IPS DF 19.7 (cell line): ENCODE measurements at regions not wholly inside any gene's neighbourhood (a gene's known extent, or its start where the extent isn't known, plus 50 kb on each side); places are given as distances from the start of the nearest gene placed in this dataset.
"Not testable (repeated sequence)": the region's sequence is repeated elsewhere in the genome, so short reads cannot be mapped to it uniquely, and the experiment has no call there.

Source experiments
- DNase-seq: peaks from one replicate; pipeline ENCODE4 v3.0.0-alpha.2; 2013; ENCODE audit warnings: low read depth, low spot score

DNA sequence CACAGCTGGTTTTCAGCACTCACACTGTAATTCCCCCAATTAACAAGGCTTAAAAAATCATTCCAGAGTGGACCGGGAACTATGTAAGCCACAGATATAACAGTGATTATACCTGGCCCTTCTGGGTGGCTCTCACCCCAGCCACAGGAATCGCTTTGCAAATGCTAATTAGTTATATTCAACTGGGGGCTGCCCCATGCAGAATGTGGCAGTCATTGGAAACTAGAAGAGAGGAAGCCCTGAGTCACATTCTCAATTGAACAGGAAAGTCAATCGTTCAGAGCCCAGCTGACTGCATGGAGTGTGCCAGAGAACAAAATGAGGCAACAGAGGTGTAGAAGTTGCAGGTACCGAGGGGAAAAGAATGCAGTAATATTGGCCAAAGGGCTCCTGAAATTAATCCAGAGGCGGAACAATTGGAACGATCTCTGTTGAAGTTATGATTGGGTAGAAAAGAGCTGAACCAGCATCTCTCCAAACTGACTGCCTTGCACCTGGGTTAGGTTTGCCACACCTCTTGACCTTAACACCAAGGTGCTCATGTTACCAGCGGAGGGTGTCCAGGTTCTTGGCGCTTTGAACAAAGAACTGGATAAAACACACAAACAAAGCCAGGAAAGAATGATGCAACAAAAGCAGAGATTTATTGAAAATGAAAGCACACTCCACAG is 909.7 kb upstream of the AUTS2 start:
- DNase-seq, result no peak

GRCh38 chr7:68689087-68689433 is 909.2 kb upstream of the AUTS2 start:
- DNase-seq, result no peak

DNA sequence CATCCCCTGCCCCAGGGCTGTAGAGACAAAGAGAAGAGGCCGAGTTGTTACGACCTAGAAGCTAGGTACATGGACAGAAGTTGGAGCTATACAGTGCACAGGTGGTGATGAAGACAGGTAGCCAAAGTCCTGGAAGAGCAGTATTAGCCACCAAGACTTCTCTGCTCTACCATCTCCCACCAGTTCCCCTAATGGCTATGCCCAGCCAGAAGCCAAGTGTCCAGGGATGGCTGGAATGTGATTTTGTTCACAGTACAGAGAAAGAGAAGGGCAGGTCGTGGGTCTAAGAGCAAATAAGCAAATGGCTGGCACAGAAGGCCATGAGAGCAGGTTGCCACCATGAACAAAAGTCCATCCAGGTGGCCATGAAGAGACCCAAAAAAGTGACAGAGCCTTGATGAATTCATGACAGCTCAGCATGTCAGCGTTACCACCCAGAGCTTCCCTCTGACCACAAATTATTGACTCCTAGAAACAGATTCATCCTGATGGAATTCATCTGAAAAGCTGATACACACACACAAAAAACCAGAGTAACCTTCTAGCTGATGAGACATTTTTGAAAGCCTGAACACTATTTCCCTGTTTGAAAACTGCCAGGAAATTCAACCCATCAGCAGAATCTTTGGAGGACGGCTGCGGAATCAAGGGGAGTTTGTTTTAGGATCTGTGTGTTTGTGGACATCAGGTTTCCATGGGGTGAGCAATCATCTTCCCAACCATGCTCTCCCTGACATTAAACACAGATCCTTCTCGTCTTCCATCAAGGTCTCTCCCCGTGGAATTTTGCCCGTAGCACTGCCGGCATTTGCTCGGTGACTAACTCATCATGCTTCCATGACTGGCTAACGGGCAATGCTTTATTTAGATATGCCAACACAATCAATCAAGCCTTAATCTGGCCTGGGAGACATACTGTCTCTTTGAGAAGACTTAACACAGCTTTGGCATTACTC is 906.7 kb upstream of the AUTS2 start:
- DNase-seq, result no peak

- no peak for DNase-seq
Measured at GRCh38 chr7:68692511-68692910, 905.8 kb upstream of the AUTS2 start.

GRCh38 chr7:68694656-68695055 is 903.6 kb upstream of the AUTS2 start:
- no peak for DNase-seq

DNA sequence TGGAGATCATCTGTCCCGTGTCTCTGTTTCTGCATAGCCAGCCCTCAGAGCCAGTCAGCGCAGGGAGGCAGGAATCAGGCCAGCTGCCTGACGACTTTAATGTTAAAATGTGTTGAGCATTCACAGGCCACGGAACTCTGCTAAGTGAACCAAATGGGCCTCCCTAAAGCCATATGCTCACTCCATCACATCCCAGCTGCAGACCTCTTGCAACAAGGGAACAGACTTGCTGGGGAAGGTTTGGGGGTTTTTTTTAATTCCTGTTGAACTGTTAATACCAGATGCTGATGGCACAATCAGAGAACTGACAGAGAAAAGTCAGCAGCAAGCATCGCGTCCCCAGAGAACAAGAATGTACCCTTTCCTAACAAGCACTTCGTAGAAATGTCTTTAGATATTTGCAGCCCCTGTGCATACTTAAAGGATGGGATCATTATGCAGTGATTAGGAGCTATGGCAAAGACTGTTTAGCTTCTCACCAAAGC is 900.4 kb upstream of the AUTS2 start:
- no peak for DNase-seq

- no peak for DNase-seq
Measured at GRCh38 chr7:68699090-68699711, 899.1 kb upstream of the AUTS2 start.

DNA sequence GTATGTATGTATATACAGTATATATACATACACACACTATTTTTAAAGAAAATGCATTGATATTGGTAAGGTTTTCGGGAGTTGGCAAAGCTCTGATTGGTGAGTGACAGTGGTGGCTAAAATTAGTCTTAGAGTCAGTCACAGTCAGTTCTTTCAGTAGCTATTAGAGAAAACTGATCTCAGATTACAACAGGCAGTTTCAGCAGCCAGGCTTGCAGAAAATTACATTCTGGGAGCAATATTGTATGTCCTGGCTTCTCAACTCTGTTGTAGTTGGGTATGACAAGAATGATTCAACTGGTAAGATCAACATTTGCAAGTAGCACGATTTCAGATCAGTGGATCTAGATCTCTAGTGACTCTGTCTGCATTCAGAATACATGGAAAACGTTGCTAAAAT is 897.9 kb upstream of the AUTS2 start:
- DNase-seq, result no peak

DNA sequence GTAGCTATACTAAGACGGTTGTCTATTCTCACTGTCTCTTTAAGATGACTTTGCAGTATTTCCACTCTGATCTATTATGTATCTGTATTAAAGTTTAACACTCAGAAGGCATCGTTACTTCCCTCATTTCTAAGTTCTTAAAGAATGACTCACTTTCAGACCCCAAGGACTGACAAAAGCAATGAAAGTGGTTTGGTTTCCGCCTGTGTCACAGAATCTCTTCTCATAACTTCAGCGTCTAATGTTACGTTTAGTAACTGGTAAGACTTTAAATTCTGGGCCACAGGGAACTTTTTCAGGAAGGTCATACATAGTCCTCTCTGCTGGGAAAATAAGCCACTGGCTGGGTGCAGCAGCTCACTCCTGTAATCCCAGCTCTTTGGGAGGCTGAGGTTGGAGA is 892.0 kb upstream of the AUTS2 start:
- DNase-seq, result no peak

DNA sequence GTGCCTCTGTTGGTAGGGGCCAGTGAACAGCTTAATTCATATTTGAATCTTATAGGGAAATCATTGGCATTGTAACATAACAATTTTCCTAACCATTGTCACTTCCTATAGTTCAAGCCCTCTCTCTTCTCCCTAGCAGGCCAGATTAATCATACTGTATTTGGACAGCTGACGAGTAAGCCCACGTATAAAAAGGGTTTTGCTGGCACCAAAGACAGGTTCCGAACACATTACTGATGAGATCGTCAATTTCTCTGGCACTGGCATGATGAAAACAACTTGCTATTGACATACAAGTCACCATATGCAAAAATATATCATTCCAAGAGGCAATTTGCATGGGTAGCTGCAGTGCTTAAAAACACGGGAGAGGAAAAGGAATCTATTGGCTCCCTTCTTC is 891.1 kb upstream of the AUTS2 start:
- DNase-seq, result no peak

- DNase-seq, result no peak
Measured at GRCh38 chr7:68707958-68708357, 890.3 kb upstream of the AUTS2 start.

DNA sequence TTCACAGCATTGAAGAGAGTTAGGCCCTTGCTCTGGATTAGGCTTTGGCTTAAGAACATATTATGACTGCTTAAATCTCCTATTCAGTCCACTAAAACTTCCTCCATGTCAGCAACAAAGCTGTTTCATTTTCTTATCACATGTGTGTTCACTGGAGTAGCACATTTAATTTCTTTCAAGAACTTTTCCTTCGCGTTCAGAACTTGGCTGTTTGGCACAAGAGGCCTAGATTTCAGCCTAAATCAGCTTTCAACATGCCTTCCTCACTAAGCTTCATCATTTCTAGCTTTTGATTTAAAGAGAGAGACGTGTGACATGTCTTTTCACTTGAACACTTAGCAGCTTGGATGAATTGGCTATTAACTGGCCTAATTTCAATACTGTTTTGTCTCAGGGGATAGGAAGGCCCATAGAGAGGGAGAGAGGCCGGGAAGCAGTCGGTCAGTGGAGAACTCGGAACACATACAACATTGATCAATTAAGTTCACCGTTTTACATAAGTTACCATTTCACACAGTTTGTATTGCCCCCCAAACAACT is 885.2 kb upstream of the AUTS2 start:
- DNase-seq, result no peak

- not testable (repeated sequence) for DNase-seq
Measured at GRCh38 chr7:68714135-68714534, 884.1 kb upstream of the AUTS2 start.

- DNase-seq, result no peak
Measured at GRCh38 chr7:68715907-68716306, 882.4 kb upstream of the AUTS2 start.

- no peak for DNase-seq
Measured at GRCh38 chr7:68717176-68717575, 881.1 kb upstream of the AUTS2 start.

- DNase-seq, result no peak
Measured at GRCh38 chr7:68718097-68718551, 880.2 kb upstream of the AUTS2 start.

- no peak for DNase-seq
Measured at GRCh38 chr7:68720697-68721096, 877.6 kb upstream of the AUTS2 start.

GRCh38 chr7:68722044-68722443 is 876.2 kb upstream of the AUTS2 start:
- DNase-seq, result no peak

DNA sequence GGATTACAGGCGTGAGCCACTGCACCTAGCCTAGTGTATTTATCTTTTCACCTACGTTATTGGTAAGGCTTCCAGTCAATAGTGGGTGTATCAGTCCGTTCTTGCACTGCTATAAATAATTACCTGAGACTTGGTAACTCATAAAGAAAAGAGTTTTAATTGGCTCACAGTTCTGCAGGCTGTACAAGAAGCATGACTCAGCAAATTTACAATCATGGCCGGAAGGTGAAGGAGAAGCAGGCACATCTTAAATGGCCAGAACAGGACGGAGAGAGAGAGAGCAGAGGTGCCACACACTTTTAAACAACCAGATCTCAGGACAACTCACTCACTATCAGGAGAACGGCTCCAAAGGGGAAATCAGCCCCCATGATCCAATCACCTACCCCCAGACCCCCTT is 873.3 kb upstream of the AUTS2 start:
- no peak for DNase-seq

- no peak for DNase-seq
Measured at GRCh38 chr7:68725843-68726785, 872.2 kb upstream of the AUTS2 start.

DNA sequence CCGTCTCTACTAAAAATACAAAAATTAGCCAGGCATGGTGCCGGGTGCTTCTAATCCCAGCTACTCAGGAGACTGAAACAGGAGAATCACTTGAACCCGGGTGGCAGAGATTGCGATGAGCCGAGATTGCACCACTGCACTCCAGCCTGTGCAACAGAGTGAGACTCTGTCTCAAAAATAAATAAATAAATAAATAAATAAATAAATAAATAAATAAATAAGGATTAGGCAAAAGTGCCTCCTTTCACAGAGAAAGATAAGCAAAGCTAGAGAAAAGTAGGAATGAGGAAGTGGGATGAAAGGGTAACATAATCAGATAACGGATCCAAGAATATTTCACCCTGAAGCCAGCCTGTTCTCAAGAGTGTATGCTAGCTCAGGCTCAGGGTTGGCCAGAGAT is 869.6 kb upstream of the AUTS2 start:
- not testable (repeated sequence) for DNase-seq
